GM23338 (cell line): ENCODE measurements at regions not wholly inside any gene's neighbourhood (a gene's known extent, or its start where the extent isn't known, plus 50 kb on each side); places are given as distances from the start of the nearest gene placed in this dataset.

Experiments used
- ATAC-seq: fragments of 200-7000 bp; cut with Tn5 transposase; 3 replicates; pipeline ENCODE4 v1.9.1; 2020
- DNase-seq: peaks from one replicate; pipeline ENCODE4 v3.0.0-alpha.2; 2015; ENCODE audit warnings: low spot score
- H2AFZ ChIP-seq: fragments of 200-600 bp; sonication (generic); 2 replicates; pipeline ENCODE4 v1.8.0; 2016; ENCODE audit warnings: antibody characterized with exemption, mild to moderate bottlenecking, moderate library complexity
- H3F3A ChIP-seq: fragments of 200-600 bp; sonication (generic); replicated peaks from 2 replicates; pipeline ENCODE4 v1.8.0; 2017; ENCODE audit warnings: antibody characterized with exemption, mixed run types, low read depth
- H3K27ac ChIP-seq: fragments of 200-600 bp; sonication (generic); 2 replicates; pipeline ENCODE4 v1.6.1; 2016; ENCODE audit warnings: low read depth
- H3K27me3 ChIP-seq: fragments of 200-600 bp; sonication (generic); 2 replicates; pipeline ENCODE4 v1.8.0; 2016; ENCODE audit warnings: mild to moderate bottlenecking, mixed run types, moderate library complexity; ENCODE audit not compliant: insufficient read depth
- H3K36me3 ChIP-seq: fragments of 200-600 bp; sonication (generic); 2 replicates; pipeline ENCODE4 v1.8.0; 2016; ENCODE audit warnings: mild to moderate bottlenecking; ENCODE audit not compliant: insufficient read depth
- H3K4me1 ChIP-seq: fragments of 200-600 bp; sonication (generic); 2 replicates; pipeline ENCODE4 v1.8.0; 2016; ENCODE audit warnings: mild to moderate bottlenecking, moderate library complexity; ENCODE audit not compliant: insufficient read depth
- H3K4me2 ChIP-seq: fragments of 200-600 bp; sonication (generic); 2 replicates; pipeline ENCODE4 v1.7.1; 2017; ENCODE audit warnings: mixed run types
- H3K4me3 ChIP-seq: fragments of 200-600 bp; sonication (generic); 2 replicates; pipeline ENCODE4 v1.6.1; 2016; ENCODE audit warnings: mixed run types
- H3K79me2 ChIP-seq: fragments of 200-600 bp; sonication (generic); replicated peaks from 2 replicates; pipeline ENCODE4 v1.8.0; 2017; ENCODE audit warnings: mild to moderate bottlenecking; ENCODE audit not compliant: insufficient read depth
- H3K9me2 ChIP-seq: fragments of 200-600 bp; sonication (generic); 2 replicates; pipeline ENCODE4 v1.8.0; 2017; ENCODE audit not compliant: insufficient read depth
- H4K20me1 ChIP-seq: fragments of 200-600 bp; sonication (generic); replicated peaks from 2 replicates; pipeline ENCODE4 v1.8.0; 2017; ENCODE audit warnings: mild to moderate bottlenecking; ENCODE audit not compliant: insufficient read depth
- H3K27ac Mint-ChIP-seq: 2 replicates; pipeline ENCODE4 v1.8.0; 2020; ENCODE audit warnings: inconsistent platforms, mild to moderate bottlenecking, moderate library complexity, mixed read lengths
- H3K27me3 Mint-ChIP-seq: 3 replicates; pipeline ENCODE4 v1.8.0; 2022; ENCODE audit warnings: low read depth, mild to moderate bottlenecking, moderate library complexity, mixed read lengths, inconsistent platforms; ENCODE audit not compliant: insufficient read depth, poor library complexity
- H3K36me3 Mint-ChIP-seq: 3 replicates; pipeline ENCODE4 v1.8.0; 2021; ENCODE audit warnings: low read depth, mild to moderate bottlenecking, inconsistent platforms, moderate library complexity, mixed read lengths
- H3K4me1 Mint-ChIP-seq: 3 replicates; pipeline ENCODE4 v1.8.0; 2020; ENCODE audit warnings: mild to moderate bottlenecking, inconsistent platforms, mixed read lengths
- H3K4me3 Mint-ChIP-seq: 3 replicates; pipeline ENCODE4 v1.8.0; 2021; ENCODE audit warnings: moderate library complexity, mild to moderate bottlenecking, inconsistent platforms, mixed read lengths
- H3K9me3 Mint-ChIP-seq: 3 replicates; pipeline ENCODE4 v1.8.0; 2020; ENCODE audit warnings: moderate library complexity, mild to moderate bottlenecking, inconsistent platforms, mixed read lengths
- CREB1 ChIP-seq: fragments of 250-450 bp; sonication (Bioruptor Pico); IDR thresholded peaks from 2 replicates; pipeline ENCODE4 v1.5.0; 2020; ENCODE audit warnings: low read depth, mild to moderate bottlenecking, moderate library complexity
- CTCF ChIP-seq, 2 experiments: fragments of 200-600 bp in 1 of 2; sonication (generic) in 1 of 2; conservative IDR thresholded peaks; 2 replicates each; pipeline versions ENCODE4 v1.5.1 to v1.6.1; 2016 to 2017; ENCODE audit warnings: antibody characterized with exemption in 2 of 2, low read depth in 2 of 2, mild to moderate bottlenecking in 2 of 2, moderate library complexity in 1 of 2
- ETS1 ChIP-seq: IDR thresholded peaks from 2 replicates; pipeline ENCODE4 v1.6.1; 2016; ENCODE audit warnings: antibody characterized with exemption
- EZH2 ChIP-seq: fragments of 200-600 bp; sonication (generic); IDR thresholded peaks from one replicate; pipeline ENCODE4 v1.8.0; 2017; ENCODE audit warnings: antibody characterized with exemption, mild to moderate bottlenecking, low read depth; ENCODE audit not compliant: unreplicated experiment
- EZH2phosphoT487 ChIP-seq: fragments of 200-600 bp; sonication (generic); IDR thresholded peaks from one replicate; pipeline ENCODE4 v1.8.1; 2018; ENCODE audit warnings: antibody characterized with exemption; ENCODE audit not compliant: unreplicated experiment
- JUNB ChIP-seq: IDR thresholded peaks from one replicate; pipeline ENCODE4 v1.6.1; 2016; ENCODE audit warnings: antibody characterized with exemption; ENCODE audit not compliant: unreplicated experiment
- NANOG ChIP-seq: IDR thresholded peaks from 2 replicates; pipeline ENCODE4 v1.6.1; 2016; ENCODE audit warnings: antibody characterized with exemption, borderline replicate concordance
- POLR2AphosphoS5 ChIP-seq: IDR thresholded peaks from 2 replicates; pipeline ENCODE4 v1.6.1; 2016; ENCODE audit warnings: antibody characterized with exemption, low read depth
- REST ChIP-seq: IDR thresholded peaks from one replicate; pipeline ENCODE4 v1.6.1; 2018; ENCODE audit warnings: antibody characterized with exemption; ENCODE audit not compliant: unreplicated experiment
- STAT1 ChIP-seq: IDR thresholded peaks from one replicate; pipeline ENCODE4 v1.6.1; 2016; ENCODE audit warnings: antibody characterized with exemption; ENCODE audit not compliant: unreplicated experiment
- ZNF114 ChIP-seq: fragments of 250-450 bp; sonication (Bioruptor Pico); IDR thresholded peaks from 2 replicates; pipeline ENCODE4 v1.5.0; 2020; ENCODE audit warnings: mild to moderate bottlenecking, moderate library complexity
- ZNF331 ChIP-seq: fragments of 250-450 bp; sonication (Bioruptor Pico); IDR thresholded peaks from 2 replicates; pipeline ENCODE4 v1.5.0; 2020; ENCODE audit warnings: low read depth, mild to moderate bottlenecking, moderate library complexity
- ZNF462 ChIP-seq: fragments of 250-450 bp; sonication (Bioruptor Pico); IDR thresholded peaks from 2 replicates; pipeline ENCODE4 v1.5.0; 2020; ENCODE audit warnings: mild to moderate bottlenecking, moderate library complexity

GRCh38 chr5:170161069-170161468, 55.4 kb downstream of the FOXI1 start:
- no peak overlapping the region for H3K4me3 ChIP-seq
- H3K27me3 Mint-ChIP-seq: peaks cover 4% of the 10 kb centered on the region
- no peaks in the 10 kb centered on the region for H3K79me2 ChIP-seq
- no peaks in the 10 kb centered on the region for H3F3A ChIP-seq
- TF ChIP-seq CREB1 (CRISPR knock-in tag) (no peak), EZH2phosphoT487 (no peak), NANOG (no peak), POLR2AphosphoS5 (no peak), STAT1 (no peak), ZNF462 (CRISPR knock-in tag) (no peak), CTCF (conservative IDR thresholded peaks at IDR 0.05; ENCODE audit: low read depth in 2 of 2) (no peak), ZNF331 (CRISPR knock-in tag) (no peak), EZH2 (no peak), REST (no peak), JUNB (no peak), ETS1 (no peak), ZNF114 (CRISPR knock-in tag) (no peak)
- no peaks in the 10 kb centered on the region for H3K36me3 ChIP-seq
- no peaks in the 10 kb centered on the region for H3K36me3 Mint-ChIP-seq
- no peaks in the 10 kb centered on the region for H4K20me1 ChIP-seq
- DNase-seq (no peak), ATAC-seq (no peak)
- no peak overlapping the region for H3K27ac Mint-ChIP-seq
- H3K4me1 ChIP-seq: no peaks in the 10 kb centered on the region
- no peaks in the 10 kb centered on the region for H3K9me3 Mint-ChIP-seq
- no peak overlapping the region for H3K27ac ChIP-seq
- no peaks in the 10 kb centered on the region for H3K27me3 ChIP-seq
- H3K4me3 Mint-ChIP-seq: no peak overlapping the region
- H3K4me2 ChIP-seq: no peak overlapping the region
- H2AFZ ChIP-seq: no peak overlapping the region
- H3K9me2 ChIP-seq: no peaks in the 10 kb centered on the region
- H3K4me1 Mint-ChIP-seq: no peaks in the 10 kb centered on the region
